Caco-2 (cell line): ENCODE measurements at regions not wholly inside any gene's neighbourhood (a gene's known extent, or its start where the extent isn't known, plus 50 kb on each side); places are given as distances from the start of the nearest gene placed in this dataset.

ENCODE experiments used
- BruUV-seq: library from RNA; stranded (reverse); fragments of 400-500 nt; replicated peaks from 2 replicates; lab custom pipeline; 2021; lab: Mats Ljungman, UMichigan
- CTCF ChIA-PET: fragments of 300-600 bp; sonication (Branson Sonifier 250); formaldehyde crosslinking; loops from one replicate; lab custom pipeline; 2022; ENCODE audit warnings: antibody characterized with exemption; lab: Charles Lee
- POLR2A ChIA-PET: fragments of 300-600 bp; sonication (Branson Sonifier 250); formaldehyde crosslinking; loops from one replicate; lab custom pipeline; 2022; ENCODE audit warnings: antibody characterized with exemption; lab: Charles Lee
- DNase-seq, 2 experiments: peaks; one replicate each; pipeline versions ENCODE4 v3.0.0 to v3.0.0-alpha.2; 2020 to 2022
- H3K27me3 ChIP-seq: replicated peaks from 2 replicates; pipeline ENCODE4 v1.6.0; 2011; ENCODE audit warnings: low read length; ENCODE audit not compliant: control insufficient read depth, insufficient read depth
- H3K36me3 ChIP-seq: 2 replicates; pipeline ENCODE4 v1.5.1; 2011; ENCODE audit warnings: low read length; ENCODE audit not compliant: control insufficient read depth, insufficient read depth
- H3K4me1 ChIP-seq: fragments of 250-450 bp; sonication (Bioruptor Pico); 2 replicates; pipeline ENCODE4 v1.5.1; 2020; ENCODE audit warnings: mild to moderate bottlenecking
- H3K4me3 ChIP-seq: 2 replicates; pipeline ENCODE4 v1.5.1; 2011; ENCODE audit warnings: low read depth, mild to moderate bottlenecking, control low read depth, low read length
- H3K9me3 ChIP-seq: fragments of 250-450 bp; sonication (Bioruptor Pico); 2 replicates; pipeline ENCODE4 v1.5.1; 2020; ENCODE audit warnings: mild to moderate bottlenecking, moderate library complexity
- H3K27ac Mint-ChIP-seq: one replicate; pipeline ENCODE4 v1.8.0; 2022; ENCODE audit warnings: mixed read lengths; ENCODE audit not compliant: unreplicated experiment
- H3K27me3 Mint-ChIP-seq: one replicate; pipeline ENCODE4 v1.8.0; 2022; ENCODE audit warnings: mixed read lengths; ENCODE audit not compliant: insufficient read depth, unreplicated experiment
- H3K36me3 Mint-ChIP-seq: one replicate; pipeline ENCODE4 v1.8.0; 2022; ENCODE audit warnings: mild to moderate bottlenecking, mixed read lengths; ENCODE audit not compliant: insufficient read depth, unreplicated experiment
- H3K4me1 Mint-ChIP-seq: one replicate; pipeline ENCODE4 v1.8.0; 2022; ENCODE audit warnings: low read depth, mixed read lengths; ENCODE audit not compliant: unreplicated experiment
- H3K4me3 Mint-ChIP-seq: one replicate; pipeline ENCODE4 v1.8.0; 2022; ENCODE audit warnings: mild to moderate bottlenecking, moderate library complexity, mixed read lengths; ENCODE audit not compliant: unreplicated experiment
- H3K9me3 Mint-ChIP-seq: one replicate; pipeline ENCODE4 v1.8.0; 2022; ENCODE audit warnings: mixed read lengths; ENCODE audit not compliant: unreplicated experiment
- intact Hi-C: fragments of 100-400 bp; cut with micrococcal nuclease; formaldehyde crosslinking; loops from one replicate; pipeline ENCODE4 v1.10.0; 2022; ENCODE audit not compliant: unreplicated experiment
- TF ChIP-seq, protein P1 (sequence below), 2 experiments: fragments of 200-600 bp in 1 of 2; IDR thresholded peaks; 1 replicate in 1 of 2; 2 replicates in 1 of 2; pipeline versions ENCODE4 v1.5.1 to v1.8.0; 2011 to 2022; ENCODE audit warnings: antibody characterized with exemption in 1 of 2, control low read depth in 1 of 2, inconsistent platforms in 1 of 2, low read depth in 1 of 2, low read length in 1 of 2, mild to moderate bottlenecking in 1 of 2, moderate library complexity in 1 of 2; ENCODE audit not compliant: insufficient read depth in 1 of 2, severe bottlenecking in 1 of 2, unreplicated experiment in 1 of 2

GRCh38 chr9:95608341-95608740 lies 91.6 kb upstream of the PTCH1 start:
- H3K4me1 ChIP-seq: no peaks in the 10 kb centered on the region
- H3K9me3 Mint-ChIP-seq: no peaks in the 10 kb centered on the region
- no peaks in the 10 kb centered on the region for H3K36me3 Mint-ChIP-seq
- no peaks in the 10 kb centered on the region for H3K36me3 ChIP-seq
- H3K4me3 Mint-ChIP-seq: no peak overlapping the region
- no peaks in the 10 kb centered on the region for H3K4me1 Mint-ChIP-seq
- no peaks in the 10 kb centered on the region for H3K9me3 ChIP-seq
- H3K27me3 Mint-ChIP-seq: peaks cover 3% of the 10 kb centered on the region
- no peaks in the 10 kb centered on the region for H3K27me3 ChIP-seq
- DNase-seq: no peak
- CTCF ChIA-PET: no interaction called here
- no peak overlapping the region for H3K27ac Mint-ChIP-seq
- no TSS peak for BruUV-seq
- TF ChIP-seq, protein P1, sequence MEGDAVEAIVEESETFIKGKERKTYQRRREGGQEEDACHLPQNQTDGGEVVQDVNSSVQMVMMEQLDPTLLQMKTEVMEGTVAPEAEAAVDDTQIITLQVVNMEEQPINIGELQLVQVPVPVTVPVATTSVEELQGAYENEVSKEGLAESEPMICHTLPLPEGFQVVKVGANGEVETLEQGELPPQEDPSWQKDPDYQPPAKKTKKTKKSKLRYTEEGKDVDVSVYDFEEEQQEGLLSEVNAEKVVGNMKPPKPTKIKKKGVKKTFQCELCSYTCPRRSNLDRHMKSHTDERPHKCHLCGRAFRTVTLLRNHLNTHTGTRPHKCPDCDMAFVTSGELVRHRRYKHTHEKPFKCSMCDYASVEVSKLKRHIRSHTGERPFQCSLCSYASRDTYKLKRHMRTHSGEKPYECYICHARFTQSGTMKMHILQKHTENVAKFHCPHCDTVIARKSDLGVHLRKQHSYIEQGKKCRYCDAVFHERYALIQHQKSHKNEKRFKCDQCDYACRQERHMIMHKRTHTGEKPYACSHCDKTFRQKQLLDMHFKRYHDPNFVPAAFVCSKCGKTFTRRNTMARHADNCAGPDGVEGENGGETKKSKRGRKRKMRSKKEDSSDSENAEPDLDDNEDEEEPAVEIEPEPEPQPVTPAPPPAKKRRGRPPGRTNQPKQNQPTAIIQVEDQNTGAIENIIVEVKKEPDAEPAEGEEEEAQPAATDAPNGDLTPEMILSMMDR (IDR thresholded peaks at IDR 0.05; ENCODE audit: insufficient read depth in 1 of 2, low read depth in 1 of 2, low read length in 1 of 2, severe bottlenecking in 1 of 2, unreplicated experiment in 1 of 2): no peak
- H3K4me3 ChIP-seq: no peak overlapping the region
- intact Hi-C loops: no loop called here
- POLR2A ChIA-PET: no interaction called here

- Histone ChIP-seq H3K36me3 (no peaks in the 10 kb centered on the region), H3K4me3 (no peak overlapping the region), H3K4me1 (no peaks in the 10 kb centered on the region), H3K9me3 (no peaks in the 10 kb centered on the region), H3K27me3 (no peaks in the 10 kb centered on the region)
- Mint-ChIP-seq H3K27me3 (peaks cover 3% of the 10 kb centered on the region), H3K9me3 (no peaks in the 10 kb centered on the region), H3K27ac (no peak overlapping the region), H3K36me3 (no peaks in the 10 kb centered on the region), H3K4me3 (no peak overlapping the region), H3K4me1 (no peaks in the 10 kb centered on the region)
- CTCF ChIA-PET: no interaction called here
- DNase-seq: no peak
- intact Hi-C loops: no loop called here
- TF ChIP-seq, protein P1 (IDR thresholded peaks at IDR 0.05; ENCODE audit: insufficient read depth in 1 of 2, low read depth in 1 of 2, low read length in 1 of 2, severe bottlenecking in 1 of 2, unreplicated experiment in 1 of 2): no peak
- no TSS peak for BruUV-seq
- POLR2A ChIA-PET: no interaction called here
These were observed 90.7 kb upstream of the PTCH1 start for GRCh38 chr9:95607507-95607906.

GRCh38 chr9:95606489-95607350 lies 89.9 kb upstream of the PTCH1 start:
- no peak overlapping the region for H3K27ac Mint-ChIP-seq
- DNase-seq: no peak
- intact Hi-C loops: no loop called here
- no peak overlapping the region for H3K4me3 Mint-ChIP-seq
- no peaks in the 10 kb centered on the region for H3K27me3 ChIP-seq
- no peaks in the 10 kb centered on the region for H3K36me3 Mint-ChIP-seq
- peaks cover 1% of the 10 kb centered on the region for H3K4me1 Mint-ChIP-seq
- TF ChIP-seq, protein P1 (IDR thresholded peaks at IDR 0.05; ENCODE audit: insufficient read depth in 1 of 2, low read depth in 1 of 2, low read length in 1 of 2, severe bottlenecking in 1 of 2, unreplicated experiment in 1 of 2): no peak
- H3K9me3 ChIP-seq: no peaks in the 10 kb centered on the region
- H3K27me3 Mint-ChIP-seq: peaks cover 3% of the 10 kb centered on the region
- H3K4me3 ChIP-seq: no peak overlapping the region
- H3K9me3 Mint-ChIP-seq: no peaks in the 10 kb centered on the region
- BruUV-seq: no TSS peak
- ChIA-PET POLR2A (no interaction called here), CTCF (no interaction called here)
- no peaks in the 10 kb centered on the region for H3K36me3 ChIP-seq
- no peaks in the 10 kb centered on the region for H3K4me1 ChIP-seq
